H9 (cell line): ENCODE measurements at regions not wholly inside any gene's neighbourhood (a gene's known extent, or its start where the extent isn't known, plus 50 kb on each side); places are given as distances from the start of the nearest gene placed in this dataset.

Experiments used
- DNase-seq: peaks from one replicate; pipeline ENCODE4 v3.0.0-alpha.2; 2017
- H2AFZ ChIP-seq: one replicate; pipeline ENCODE4 v1.6.1; 2013; ENCODE audit warnings: mild to moderate bottlenecking, low read length, control low read depth, moderate library complexity
- H2AK5ac ChIP-seq: 2 replicates; pipeline ENCODE4 v1.6.1; 2013; ENCODE audit warnings: low read length, control low read depth, mixed read lengths; ENCODE audit not compliant: insufficient read length
- H2BK120ac ChIP-seq: one replicate; pipeline ENCODE4 v1.6.1; 2013; ENCODE audit warnings: low read depth, mild to moderate bottlenecking, low read length, control low read depth, inconsistent platforms; ENCODE audit not compliant: poor library complexity, severe bottlenecking
- H2BK12ac ChIP-seq: 2 replicates; pipeline ENCODE4 v1.6.1; 2013; ENCODE audit warnings: low read length, control low read depth, mixed read lengths, low read depth; ENCODE audit not compliant: insufficient read length
- H2BK15ac ChIP-seq: 2 replicates; pipeline ENCODE4 v1.6.1; 2013; ENCODE audit warnings: low read depth, low read length, control low read depth
- H2BK20ac ChIP-seq: one replicate; pipeline ENCODE4 v1.6.1; 2013; ENCODE audit warnings: low read depth, mild to moderate bottlenecking, low read length, control low read depth, inconsistent platforms; ENCODE audit not compliant: poor library complexity, severe bottlenecking
- H2BK5ac ChIP-seq: 2 replicates; pipeline ENCODE4 v1.6.1; 2013; ENCODE audit warnings: low read length, control low read depth, mixed read lengths; ENCODE audit not compliant: insufficient read length
- H3K14ac ChIP-seq: 2 replicates; pipeline ENCODE4 v1.6.1; 2013; ENCODE audit warnings: low read length, control low read depth; ENCODE audit not compliant: insufficient read depth
- H3K18ac ChIP-seq: 2 replicates; pipeline ENCODE4 v1.6.1; 2013; ENCODE audit warnings: low read depth, mild to moderate bottlenecking, mixed read lengths, low read length, control low read depth; ENCODE audit not compliant: insufficient read length
- H3K23ac ChIP-seq: 2 replicates; pipeline ENCODE4 v1.6.1; 2013; ENCODE audit warnings: low read length, control low read depth, mixed read lengths, low read depth; ENCODE audit not compliant: insufficient read length
- H3K23me2 ChIP-seq: 2 replicates; pipeline ENCODE4 v1.6.1; 2013; ENCODE audit warnings: low read depth, mild to moderate bottlenecking, mixed read lengths, low read length, control low read depth; ENCODE audit not compliant: insufficient read length, poor library complexity, severe bottlenecking
- H3K27ac ChIP-seq: 2 replicates; pipeline ENCODE4 v1.5.1; 2013; ENCODE audit warnings: low read length, control low read depth, mixed read lengths, low read depth; ENCODE audit not compliant: insufficient read length
- H3K27me3 ChIP-seq: 2 replicates; pipeline ENCODE4 v1.6.1; 2013; ENCODE audit warnings: low read length, control low read depth, inconsistent platforms; ENCODE audit not compliant: insufficient read depth
- H3K4ac ChIP-seq: 2 replicates; pipeline ENCODE4 v1.6.1; 2013; ENCODE audit warnings: low read depth, mild to moderate bottlenecking, control low read depth, inconsistent platforms, low read length, moderate library complexity
- H3K4me1 ChIP-seq: 2 replicates; pipeline ENCODE4 v1.6.1; 2013; ENCODE audit warnings: low read length, control low read depth, inconsistent platforms; ENCODE audit not compliant: insufficient read depth
- H3K4me2 ChIP-seq: 2 replicates; pipeline ENCODE4 v1.6.1; 2013; ENCODE audit warnings: low read length, control low read depth, mixed read lengths; ENCODE audit not compliant: insufficient read length, insufficient read depth
- H3K56ac ChIP-seq: 2 replicates; pipeline ENCODE4 v1.6.1; 2013; ENCODE audit warnings: low read depth, mild to moderate bottlenecking, mixed read lengths, low read length, control low read depth; ENCODE audit not compliant: insufficient read length
- H3K79me1 ChIP-seq: 2 replicates; pipeline ENCODE4 v1.6.1; 2013; ENCODE audit warnings: low read depth, mild to moderate bottlenecking, moderate library complexity, low read length, control low read depth, inconsistent platforms; ENCODE audit not compliant: insufficient read depth, poor library complexity, severe bottlenecking
- H3K79me2 ChIP-seq: 2 replicates; pipeline ENCODE4 v1.6.1; 2013; ENCODE audit warnings: low read length, control low read depth, inconsistent platforms; ENCODE audit not compliant: insufficient read depth
- H3K9ac ChIP-seq: 2 replicates; pipeline ENCODE4 v1.6.1; 2013; ENCODE audit warnings: low read length, control low read depth, mixed read lengths; ENCODE audit not compliant: insufficient read length; ENCODE audit errors: extremely low read depth
- H3K9me3 ChIP-seq: one replicate; pipeline ENCODE4 v1.6.1; 2013; ENCODE audit warnings: low read depth, low read length, inconsistent platforms; ENCODE audit not compliant: control insufficient read depth
- H3T11ph ChIP-seq: one replicate; pipeline ENCODE4 v1.6.1; 2013; ENCODE audit warnings: mild to moderate bottlenecking, low read length, control low read depth, inconsistent platforms
- H4K20me1 ChIP-seq: one replicate; pipeline ENCODE4 v1.6.1; 2013; ENCODE audit not compliant: control insufficient read depth, insufficient read length, insufficient read depth
- H4K5ac ChIP-seq: 2 replicates; pipeline ENCODE4 v1.6.1; 2013; ENCODE audit warnings: low read depth, mild to moderate bottlenecking, mixed read lengths, low read length, control low read depth; ENCODE audit not compliant: insufficient read length
- H4K8ac ChIP-seq: replicated peaks from 2 replicates; pipeline ENCODE4 v1.6.1; 2013; ENCODE audit warnings: low read length, control low read depth, mixed read lengths, low read depth; ENCODE audit not compliant: insufficient read length
- H4K91ac ChIP-seq: 2 replicates; pipeline ENCODE4 v1.6.1; 2013; ENCODE audit warnings: low read depth, mild to moderate bottlenecking, moderate library complexity, mixed read lengths, low read length, control low read depth; ENCODE audit not compliant: insufficient read length
- H3K27ac Mint-ChIP-seq, 3 experiments: 2 replicates in 2 of 3; 3 replicates in 1 of 3; pipeline ENCODE4 v1.8.0; 2020 to 2021; ENCODE audit warnings: mixed read lengths in 3 of 3, mild to moderate bottlenecking in 1 of 3, moderate library complexity in 1 of 3
- H3K27me3 Mint-ChIP-seq: 2 replicates; pipeline ENCODE4 v1.8.0; 2021; ENCODE audit warnings: low read depth, mild to moderate bottlenecking, moderate library complexity, mixed read lengths
- H3K36me3 Mint-ChIP-seq, 3 experiments: 2 replicates in 2 of 3; 3 replicates in 1 of 3; pipeline ENCODE4 v1.8.0; 2020 to 2021; ENCODE audit warnings: low read depth in 3 of 3, mixed read lengths in 3 of 3; ENCODE audit not compliant: insufficient read depth in 1 of 3
- H3K4me1 Mint-ChIP-seq, 2 experiments: 2 replicates each; pipeline ENCODE4 v1.8.0; 2020; ENCODE audit warnings: mixed read lengths in 2 of 2
- H3K4me3 Mint-ChIP-seq, 2 experiments: 2 replicates in 1 of 2; 3 replicates in 1 of 2; pipeline ENCODE4 v1.8.0; 2020 to 2021; ENCODE audit warnings: mild to moderate bottlenecking in 2 of 2, mixed read lengths in 2 of 2, moderate library complexity in 1 of 2
- H3K9me3 Mint-ChIP-seq, 2 experiments: 2 replicates in 1 of 2; 3 replicates in 1 of 2; pipeline ENCODE4 v1.8.0; 2020; ENCODE audit warnings: mild to moderate bottlenecking in 2 of 2, mixed read lengths in 2 of 2, moderate library complexity in 1 of 2
- CTCF ChIP-seq: fragments of 200-600 bp; sonication (generic); conservative IDR thresholded peaks from 3 replicates; pipeline ENCODE4 v1.8.0; 2021; ENCODE audit warnings: antibody characterized with exemption, mild to moderate bottlenecking
- WGBS: extraction: QIAGEN DNeasy Blood & Tissue Kit; methylation state at CpG from one replicate; pipeline ENCODE4 v1.1.7; 2013; ENCODE audit warnings: missing lambda C conversion rate, low lambda C conversion rate, mixed read lengths; ENCODE audit not compliant: insufficient read length; ENCODE audit errors: extremely low coverage; 5-methylcytosine and 5-hydroxymethylcytosine counted together

- Histone ChIP-seq H3T11ph (no peak overlapping the region), H3K23ac (no peak overlapping the region), H3K4me2 (no peak overlapping the region), H2AFZ (no peak overlapping the region), H3K4ac (no peak overlapping the region), H2BK20ac (no peak overlapping the region), H2BK120ac (no peak overlapping the region), H4K5ac (no peak overlapping the region), H2BK15ac (no peak overlapping the region), H3K27ac (no peak overlapping the region), H3K23me2 (no peaks in the 10 kb centered on the region), H2AK5ac (no peak overlapping the region), H2BK5ac (no peak overlapping the region), H3K4me1 (no peaks in the 10 kb centered on the region), H3K9ac (no peak overlapping the region), H3K79me1 (no peaks in the 10 kb centered on the region), H3K14ac (no peak overlapping the region), H4K8ac (no peak overlapping the region), H3K27me3 (no peaks in the 10 kb centered on the region), H4K91ac (no peak overlapping the region), H3K56ac (no peak overlapping the region), H4K20me1 (no peaks in the 10 kb centered on the region), H3K9me3 (no peaks in the 10 kb centered on the region), H3K79me2 (no peaks in the 10 kb centered on the region), H3K18ac (no peak overlapping the region), H2BK12ac (no peak overlapping the region)
- DNase-seq: no peak
- no CpG with 5 or more reads among the region's 1 CpG for WGBS
- Mint-ChIP-seq H3K4me1 (peaks cover 4 to 6% of the 10 kb centered on the region in 2 experiments), H3K27me3 (no peaks in the 10 kb centered on the region), H3K4me3 (no peak overlapping the region), H3K36me3 (no peaks in the 10 kb centered on the region), H3K27ac (no peak overlapping the region), H3K9me3 (no peaks in the 10 kb centered on the region)
- no peak for TF ChIP-seq CTCF
These were observed 1787.0 kb upstream of the PIK3C3 start for GRCh38 chr18:40168026-40168425.
